ENCODE measurements at regions not wholly inside any gene's neighbourhood (a gene's known extent, or its start where the extent isn't known, plus 50 kb on each side); places are given as distances from the start of the nearest gene placed in this dataset.
A peak's percentile ranks its signal among the peaks of the same experiment; 100 is the strongest.

GRCh38 chr10:29098423-29098822 is 190.4 kb upstream of the LYZL1 start:
- no peak for DNase-seq

- no peak for DNase-seq
These were observed 189.9 kb upstream of the LYZL1 start for GRCh38 chr10:29099001-29099400.

DNA sequence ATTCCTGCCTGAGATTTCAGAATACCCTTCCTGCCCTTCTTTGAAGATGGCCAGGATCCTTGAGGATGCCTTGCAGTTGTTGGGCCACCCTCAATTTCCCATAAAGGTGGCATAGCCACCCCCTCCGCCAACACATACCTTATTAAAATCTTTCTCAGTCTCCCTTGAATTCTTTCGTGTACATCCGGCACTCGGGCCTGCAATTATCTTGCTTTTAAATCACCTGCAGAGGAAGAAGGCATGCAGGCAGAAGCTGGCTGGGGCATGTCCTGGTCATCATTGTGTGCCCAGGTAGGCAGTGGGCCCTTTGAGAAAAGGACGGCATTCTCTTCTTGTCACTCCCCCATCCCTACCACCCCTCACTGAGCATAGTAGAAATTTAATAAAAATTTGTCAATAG is 189.5 kb upstream of the LYZL1 start:
- no peak for DNase-seq

- DNase-seq: no peak
These were observed 188.4 kb upstream of the LYZL1 start for GRCh38 chr10:29100505-29100904.

DNA sequence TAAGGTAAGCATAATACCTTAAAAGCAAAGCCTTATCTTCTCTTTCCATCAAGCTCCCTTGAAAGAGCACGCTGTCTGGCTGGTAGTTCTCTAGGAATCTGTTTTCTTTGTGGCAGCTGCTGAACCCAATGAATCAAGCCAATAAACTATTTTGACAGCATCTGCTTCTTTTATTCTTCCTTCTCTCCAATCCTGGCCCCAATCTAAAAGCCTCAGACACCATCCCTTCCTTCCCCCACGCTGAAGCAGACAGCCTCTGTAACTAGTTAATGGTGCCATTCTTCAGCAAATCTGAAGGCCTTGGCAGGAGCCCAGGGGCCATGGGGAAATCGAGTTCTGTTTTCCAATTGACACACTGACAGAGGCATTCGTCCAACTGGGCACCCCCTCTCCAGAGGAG is 186.6 kb upstream of the LYZL1 start:
- DNase-seq: no peak

DNA sequence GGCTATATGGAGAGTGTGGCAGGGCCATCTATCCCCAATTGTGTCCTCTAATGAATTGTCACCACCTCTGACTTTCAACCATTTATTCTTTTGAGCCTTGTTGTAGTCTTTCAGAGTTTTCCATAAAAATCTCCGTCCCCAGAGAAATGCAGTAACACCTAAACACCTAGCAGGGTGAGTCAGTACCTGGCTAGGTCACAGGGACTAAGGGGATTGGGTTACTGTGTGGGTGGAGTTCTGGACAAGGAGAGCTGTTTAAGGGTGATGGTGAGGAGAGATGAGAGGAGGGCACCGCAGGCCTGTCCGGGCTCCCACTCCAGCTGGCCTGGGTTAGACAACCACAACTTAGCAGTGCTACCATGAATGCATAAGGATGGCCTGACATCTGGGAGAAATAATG is 186.2 kb upstream of the LYZL1 start:
- no peak for DNase-seq

- DNase-seq: no peak
These were observed 184.0 kb upstream of the LYZL1 start for GRCh38 chr10:29104661-29105399.

GRCh38 chr10:29105516-29106215 is 183.2 kb upstream of the LYZL1 start:
- DNase-seq: no peak

DNA sequence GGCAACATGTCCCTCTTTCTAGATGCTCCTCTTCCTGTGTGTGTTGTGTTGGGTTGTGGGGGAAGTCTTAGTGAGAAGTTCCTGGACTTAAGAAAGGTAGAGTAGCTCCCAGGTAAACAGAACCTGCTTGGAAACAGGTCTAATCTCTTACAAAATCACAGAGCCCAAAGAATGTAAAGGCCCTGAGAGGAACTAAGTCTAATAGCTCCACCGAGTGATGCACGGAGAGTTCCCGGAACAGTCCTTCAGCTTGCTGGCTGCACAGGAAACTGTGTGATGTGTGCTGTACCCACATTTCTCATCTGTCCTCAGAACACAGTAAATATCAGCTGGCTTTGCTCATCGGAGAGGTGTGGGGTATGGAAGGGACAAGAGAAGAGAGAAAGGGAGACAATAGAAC is 182.6 kb upstream of the LYZL1 start:
- no peak for DNase-seq

- no peak for DNase-seq
These were observed 180.9 kb upstream of the LYZL1 start for GRCh38 chr10:29107866-29108498.

- DNase-seq: no peak
These were observed 178.9 kb upstream of the LYZL1 start for GRCh38 chr10:29109707-29110571.

- DNase-seq: no peak
These were observed 175.8 kb upstream of the LYZL1 start for GRCh38 chr10:29112827-29113615.

DNA sequence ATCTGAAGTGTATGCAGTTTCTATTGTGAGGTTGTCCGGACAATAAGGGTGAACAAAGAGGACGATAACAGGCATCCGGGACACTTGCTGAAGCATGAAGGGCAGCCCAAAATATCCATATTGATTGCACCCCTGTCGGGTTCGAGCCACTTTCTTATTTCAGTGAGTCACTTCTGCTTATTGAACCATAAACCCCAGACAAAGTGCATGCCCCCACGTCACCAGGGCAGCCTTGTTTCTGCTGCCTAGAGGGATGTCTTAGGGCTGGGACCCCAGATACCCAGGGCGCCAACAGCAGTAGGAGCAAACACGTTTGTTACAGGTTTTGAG is 175.3 kb upstream of the LYZL1 start:
- DNase-seq: no peak

GRCh38 chr10:29114141-29114540 is 174.7 kb upstream of the LYZL1 start:
- DNase-seq: no peak

- DNase-seq: no peak
These were observed 171.1 kb upstream of the LYZL1 start for GRCh38 chr10:29117781-29118180.

GRCh38 chr10:29119374-29119773 is 169.5 kb upstream of the LYZL1 start:
- peak; percentile 37 for DNase-seq

- DNase-seq: no peak
These were observed 168.7 kb upstream of the LYZL1 start for GRCh38 chr10:29120216-29120615.

DNA sequence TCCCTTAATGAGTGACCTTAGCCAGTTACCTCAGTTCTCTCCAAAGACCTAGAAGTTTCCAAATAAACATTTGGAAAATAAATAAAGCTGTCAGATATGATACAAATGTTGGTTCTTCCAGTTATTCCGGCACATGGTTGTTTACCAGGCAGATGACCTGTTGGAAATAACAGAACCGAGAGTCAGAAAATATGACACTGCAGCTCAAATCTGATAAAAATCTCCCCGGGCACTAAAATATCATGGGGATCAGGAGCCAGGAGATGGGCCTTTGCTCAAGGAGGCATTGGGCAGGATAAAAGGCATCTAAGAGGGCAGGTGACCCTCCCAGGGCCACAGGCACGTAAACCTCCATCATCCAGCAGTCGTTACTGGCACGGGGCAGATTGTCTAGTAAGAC is 164.0 kb upstream of the LYZL1 start:
- no peak for DNase-seq

DNA sequence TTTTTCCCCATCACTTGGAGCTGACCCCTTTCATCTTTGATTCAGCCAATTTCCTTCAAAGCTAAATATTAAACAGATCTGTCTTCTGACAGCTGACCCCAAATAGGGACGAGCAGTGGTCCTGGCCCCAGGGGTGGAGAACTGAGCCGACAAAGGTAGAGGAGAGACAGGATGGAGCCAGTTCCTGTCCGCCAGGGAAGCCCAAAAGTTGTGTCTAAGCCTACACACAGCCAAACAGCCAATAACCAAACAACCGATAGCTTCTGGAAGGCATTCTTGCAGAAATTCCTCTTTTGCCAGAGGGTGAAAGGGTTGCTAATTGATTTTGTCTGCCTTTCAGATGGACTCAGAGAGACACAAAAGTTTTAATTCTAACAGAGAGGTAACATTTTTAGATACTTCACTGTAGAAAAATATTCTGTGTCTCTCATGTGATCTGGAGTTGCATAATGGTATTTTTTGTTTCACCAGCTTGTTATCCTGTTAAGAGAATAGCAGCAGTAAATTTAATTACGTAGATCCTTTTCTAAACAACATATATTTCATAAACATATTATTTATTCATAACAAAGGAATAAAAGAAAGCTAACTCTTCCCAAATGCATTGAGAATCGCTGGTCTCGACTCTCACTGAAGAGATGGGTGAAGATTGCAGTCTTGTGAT is 161.7 kb upstream of the LYZL1 start:
- DNase-seq: no peak

- DNase-seq: no peak
These were observed 161.1 kb upstream of the LYZL1 start for GRCh38 chr10:29127731-29128130.

DNA sequence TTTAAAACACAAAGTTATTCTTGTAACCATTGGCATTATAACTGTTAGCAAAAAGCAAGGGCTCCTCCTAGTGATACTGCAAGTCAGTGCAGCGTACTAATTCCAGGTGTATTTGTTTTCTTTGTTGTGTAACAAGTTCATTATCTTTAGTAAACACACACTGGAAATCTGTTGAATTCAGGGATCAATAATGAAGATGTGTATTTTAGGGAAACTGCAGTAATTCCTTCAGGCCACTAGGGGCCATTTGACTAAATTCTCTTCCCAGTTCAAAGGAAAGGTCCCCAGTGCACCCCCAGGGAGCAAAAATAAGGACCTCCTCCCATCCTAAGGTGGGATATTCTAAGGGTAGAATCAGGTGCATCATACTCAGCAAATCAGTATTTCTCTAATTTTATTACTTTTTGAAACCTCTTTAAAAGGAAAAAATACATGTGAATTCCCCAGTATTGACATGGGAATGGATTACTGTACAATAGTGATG is 158.6 kb upstream of the LYZL1 start:
- DNase-seq: peak; percentile 43
